ENCODE measurements at regions not wholly inside any gene's neighbourhood (a gene's known extent, or its start where the extent isn't known, plus 50 kb on each side); places are given as distances from the start of the nearest gene placed in this dataset.

DNA sequence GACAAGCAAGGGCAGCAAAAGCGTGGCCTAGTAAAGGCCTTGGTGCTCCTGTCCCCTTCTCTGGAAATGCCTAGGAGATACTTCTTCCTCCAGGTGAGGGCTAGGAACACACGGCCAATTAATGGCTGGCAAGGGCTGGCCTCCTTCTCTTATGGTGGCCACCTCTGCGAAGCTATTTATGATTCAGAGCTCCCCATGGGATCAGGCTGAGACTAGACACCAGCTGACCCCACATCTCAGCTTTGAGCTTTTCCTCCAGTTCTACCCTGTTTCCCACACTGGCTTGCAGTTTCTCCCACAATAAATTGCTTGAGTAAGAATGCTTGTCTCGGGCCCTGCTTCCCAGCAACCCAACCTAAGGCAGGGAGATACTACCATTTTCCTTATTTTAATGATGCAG is 53.7 kb downstream of the CAMK2N1 start:
- H3K4me1 ChIP-seq, result no peaks in the 10 kb centered on the region
- DNase-seq, result no peak
- no peak overlapping the region for H3K27ac ChIP-seq
- no peaks in the 10 kb centered on the region for H3K27me3 ChIP-seq
- no peak overlapping the region for H3K4me3 ChIP-seq
- no peaks in the 10 kb centered on the region for H3K9me3 ChIP-seq
- no peaks in the 10 kb centered on the region for H3K36me3 ChIP-seq
- intact Hi-C loops (cut with DNase I; ENCODE audit: low total_unique reads), result no loop called here
- TF ChIP-seq, protein P1, sequence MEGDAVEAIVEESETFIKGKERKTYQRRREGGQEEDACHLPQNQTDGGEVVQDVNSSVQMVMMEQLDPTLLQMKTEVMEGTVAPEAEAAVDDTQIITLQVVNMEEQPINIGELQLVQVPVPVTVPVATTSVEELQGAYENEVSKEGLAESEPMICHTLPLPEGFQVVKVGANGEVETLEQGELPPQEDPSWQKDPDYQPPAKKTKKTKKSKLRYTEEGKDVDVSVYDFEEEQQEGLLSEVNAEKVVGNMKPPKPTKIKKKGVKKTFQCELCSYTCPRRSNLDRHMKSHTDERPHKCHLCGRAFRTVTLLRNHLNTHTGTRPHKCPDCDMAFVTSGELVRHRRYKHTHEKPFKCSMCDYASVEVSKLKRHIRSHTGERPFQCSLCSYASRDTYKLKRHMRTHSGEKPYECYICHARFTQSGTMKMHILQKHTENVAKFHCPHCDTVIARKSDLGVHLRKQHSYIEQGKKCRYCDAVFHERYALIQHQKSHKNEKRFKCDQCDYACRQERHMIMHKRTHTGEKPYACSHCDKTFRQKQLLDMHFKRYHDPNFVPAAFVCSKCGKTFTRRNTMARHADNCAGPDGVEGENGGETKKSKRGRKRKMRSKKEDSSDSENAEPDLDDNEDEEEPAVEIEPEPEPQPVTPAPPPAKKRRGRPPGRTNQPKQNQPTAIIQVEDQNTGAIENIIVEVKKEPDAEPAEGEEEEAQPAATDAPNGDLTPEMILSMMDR (IDR thresholded peaks at IDR 0.05), result no peak
- no peak for TF ChIP-seq POLR2A (IDR thresholded peaks at IDR 0.05)

DNA sequence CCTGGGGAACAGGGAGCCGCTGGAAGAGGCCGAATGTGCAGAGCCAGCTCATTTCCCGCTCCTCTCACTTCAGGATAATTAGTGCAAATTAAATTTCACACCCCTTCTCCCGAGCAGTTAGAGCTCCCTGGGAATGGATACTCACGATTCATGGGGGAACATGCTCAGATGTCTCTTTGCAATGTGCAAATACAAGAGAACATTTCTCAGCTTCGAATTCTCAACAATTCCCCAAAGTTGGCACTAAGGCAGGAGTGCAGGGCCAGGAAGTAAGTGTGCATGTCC is 54.9 kb downstream of the CAMK2N1 start:
- H3K36me3 ChIP-seq, result no peaks in the 10 kb centered on the region
- no peaks in the 10 kb centered on the region for H3K27me3 ChIP-seq
- no peak for DNase-seq
- intact Hi-C loops (cut with DNase I; ENCODE audit: low total_unique reads), result no loop called here
- H3K4me1 ChIP-seq, result no peaks in the 10 kb centered on the region
- no peaks in the 10 kb centered on the region for H3K9me3 ChIP-seq
- no peak overlapping the region for H3K27ac ChIP-seq
- TF ChIP-seq, protein P1 (IDR thresholded peaks at IDR 0.05), result no peak
- H3K4me3 ChIP-seq, result no peak overlapping the region

DNA sequence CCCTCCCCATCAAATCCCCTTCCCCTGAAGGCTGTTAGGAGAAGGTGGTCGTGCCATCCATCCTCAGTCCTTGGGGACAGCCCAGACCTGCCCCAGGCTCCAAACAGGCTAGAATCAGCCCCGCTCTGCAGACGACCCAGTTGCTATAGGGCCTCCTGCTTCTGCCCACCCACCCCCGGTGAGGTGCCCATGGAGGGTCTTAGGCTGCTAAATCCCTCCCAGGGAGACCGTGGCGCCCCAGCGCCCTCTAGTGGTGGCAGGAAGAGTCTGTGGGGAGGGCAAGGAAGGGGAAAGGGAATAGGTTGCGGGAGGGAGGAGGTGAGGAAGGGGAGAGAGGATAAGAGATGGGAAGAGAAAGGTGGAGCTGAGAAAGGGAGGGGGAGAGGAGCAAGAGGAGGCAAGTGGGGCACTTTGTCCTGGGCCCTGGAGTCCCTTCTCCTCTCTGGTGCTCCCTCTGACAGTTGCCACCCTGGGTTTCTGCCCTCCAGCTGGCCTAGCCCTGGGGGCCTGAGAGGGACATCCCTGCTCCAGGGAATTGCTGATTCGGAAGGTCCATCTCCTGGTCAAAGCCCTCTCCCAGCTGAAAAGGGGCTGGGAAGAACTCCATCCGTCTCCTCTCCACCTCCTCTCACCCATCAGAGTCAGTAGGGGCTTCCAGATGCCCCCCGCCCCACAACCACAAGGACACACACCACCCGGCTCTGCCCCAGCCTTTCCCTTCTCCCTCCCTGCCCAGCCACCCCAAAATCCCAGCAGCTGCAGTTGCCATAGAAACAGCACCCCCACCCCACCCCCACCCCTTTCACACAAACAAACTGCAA is 55.4 kb downstream of the CAMK2N1 start:
- Histone ChIP-seq H3K27ac (no peak overlapping the region), H3K36me3 (no peaks in the 10 kb centered on the region), H3K4me1 (no peaks in the 10 kb centered on the region), H3K9me3 (no peaks in the 10 kb centered on the region), H3K4me3 (no peak overlapping the region), H3K27me3 (no peaks in the 10 kb centered on the region)
- no peak for TF ChIP-seq POLR2A (IDR thresholded peaks at IDR 0.05)
- TF ChIP-seq, protein P1 (IDR thresholded peaks at IDR 0.05), result no peak
- intact Hi-C loops (cut with DNase I; ENCODE audit: low total_unique reads), result no loop called here
- no peak for DNase-seq

DNA sequence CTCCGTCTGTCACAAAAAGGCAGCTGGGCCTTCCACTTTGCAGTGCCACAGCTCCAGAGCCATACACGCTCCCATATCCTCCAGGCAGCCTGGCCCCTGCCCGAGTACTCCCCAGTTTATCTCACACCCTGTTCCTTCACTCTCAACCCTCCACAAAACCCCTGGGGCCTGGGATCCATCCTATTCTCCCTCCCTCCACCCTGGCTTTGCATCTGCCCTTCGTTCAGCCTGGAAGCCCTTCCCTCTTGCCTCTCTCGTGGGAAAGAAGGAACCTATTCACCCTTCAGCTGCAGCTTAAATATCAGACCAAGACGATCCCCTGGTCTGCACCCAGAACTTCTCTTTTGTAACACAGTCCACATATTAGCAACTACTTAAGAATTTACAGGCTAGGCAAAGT is 56.7 kb downstream of the CAMK2N1 start:
- no peaks in the 10 kb centered on the region for H3K4me1 ChIP-seq
- intact Hi-C loops (cut with DNase I; ENCODE audit: low total_unique reads), result no loop called here
- DNase-seq, result no peak
- no peaks in the 10 kb centered on the region for H3K36me3 ChIP-seq
- H3K27ac ChIP-seq, result no peak overlapping the region
- no peaks in the 10 kb centered on the region for H3K27me3 ChIP-seq
- H3K9me3 ChIP-seq, result peaks cover 0 to 4% of the 10 kb centered on the region in 2 donors
- no peak for TF ChIP-seq POLR2A (IDR thresholded peaks at IDR 0.05)
- TF ChIP-seq, protein P1 (IDR thresholded peaks at IDR 0.05), result no peak
- no peak overlapping the region for H3K4me3 ChIP-seq

DNA sequence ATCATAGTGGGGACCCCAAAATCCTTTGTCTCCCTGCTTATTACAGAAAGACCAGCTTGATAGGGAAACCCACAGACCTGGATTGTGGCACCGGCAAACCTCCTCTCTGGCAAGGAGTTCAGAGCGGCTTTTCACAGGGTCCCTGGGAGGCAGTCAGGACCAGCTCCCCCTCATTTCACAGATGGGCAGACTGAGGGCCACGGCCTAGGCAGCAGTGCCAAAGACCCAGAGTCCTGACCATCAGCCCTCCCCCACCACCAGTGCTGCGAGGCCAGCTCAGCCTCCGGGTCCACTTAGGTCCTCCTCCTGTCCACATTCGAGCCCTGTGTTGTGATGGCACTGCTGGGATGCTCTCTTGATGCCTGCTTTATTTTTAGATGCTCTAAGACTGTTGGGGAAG is 57.2 kb downstream of the CAMK2N1 start:
- Histone ChIP-seq H3K4me3 (no peak overlapping the region), H3K4me1 (no peaks in the 10 kb centered on the region), H3K27ac (peak overlapping the region in 1 of 2 donors; percentile 27), H3K36me3 (no peaks in the 10 kb centered on the region), H3K9me3 (peaks cover 0 to 8% of the 10 kb centered on the region in 2 donors), H3K27me3 (no peaks in the 10 kb centered on the region)
- intact Hi-C loops (cut with DNase I; ENCODE audit: low total_unique reads), result no loop called here
- DNase-seq, result no peak
- TF ChIP-seq, protein P1 (IDR thresholded peaks at IDR 0.05), result no peak
- TF ChIP-seq POLR2A (IDR thresholded peaks at IDR 0.05), result no peak

Data from uterus (tissue), 3 donors.